Kidney (tissue), 13 donors: ENCODE measurements at regions not wholly inside any gene's neighbourhood (a gene's known extent, or its start where the extent isn't known, plus 50 kb on each side); places are given as distances from the start of the nearest gene placed in this dataset.

Experiments used
- DNase-seq, 5 donors: peaks; one replicate each; pipeline ENCODE4 v3.0.0-alpha.2; 2013 to 2020
- FAIRE-seq: peaks from 2 replicates; lab custom pipeline; 2012; peaks lifted over from hg19 to GRCh38; lab: Jason Lieb, UNC
- H3K27ac ChIP-seq, 2 donors: one replicate each; pipeline ENCODE4 v1.7.0; 2013; ENCODE audit warnings: low read depth in 2 of 2, low read length in 2 of 2, inconsistent platforms in 1 of 2
- H3K27me3 ChIP-seq: one replicate; pipeline ENCODE4 v1.7.1; 2013; ENCODE audit warnings: low read length, inconsistent platforms; ENCODE audit not compliant: control insufficient read depth, insufficient read depth
- H3K36me3 ChIP-seq, 3 donors: one replicate each; pipeline versions ENCODE4 v1.7.0 to v1.7.1; 2013; ENCODE audit warnings: low read length in 3 of 3, control low read depth in 1 of 3, inconsistent platforms in 1 of 3; ENCODE audit not compliant: insufficient read depth in 3 of 3, control insufficient read depth in 2 of 3
- H3K4me1 ChIP-seq, 3 donors: one replicate each; pipeline versions ENCODE4 v1.7.0 to v1.7.1; 2013; ENCODE audit warnings: low read length in 3 of 3, inconsistent platforms in 1 of 3, low read depth in 1 of 3; ENCODE audit not compliant: control insufficient read depth in 2 of 3, insufficient read depth in 2 of 3
- H3K4me3 ChIP-seq, 3 donors: one replicate each; pipeline versions ENCODE4 v1.7.0 to v1.8.1; 2013; ENCODE audit warnings: low read length in 3 of 3, control low read depth in 1 of 3, inconsistent platforms in 1 of 3
- H3K9ac ChIP-seq, 3 donors: one replicate each; pipeline versions ENCODE4 v1.7.0 to v1.7.1; 2013; ENCODE audit warnings: low read length in 3 of 3, control low read depth in 1 of 3, inconsistent platforms in 1 of 3
- H3K9me3 ChIP-seq, 3 donors: one replicate each; pipeline versions ENCODE4 v1.7.0 to v1.7.1; 2013; ENCODE audit warnings: low read length in 3 of 3, control low read depth in 1 of 3, inconsistent platforms in 1 of 3; ENCODE audit not compliant: control insufficient read depth in 2 of 3, insufficient read depth in 1 of 3
- intact Hi-C: fragments of 100-400 bp; cut with DNase I; formaldehyde crosslinking; loops from one replicate; pipeline ENCODE4 v1.11.1; 2022
- TF ChIP-seq, protein P1 (sequence below): IDR thresholded peaks from 3 replicates; pipeline ENCODE4 v1.5.1; 2012; ENCODE audit warnings: mild to moderate bottlenecking, moderate library complexity, borderline replicate concordance; ENCODE audit not compliant: insufficient read depth; ENCODE audit errors: extremely low read depth
- donor health status: control.
- donor health status: control.
- donor health status: control.
- donor health status: control.
- donor health status: control.
- donor health status: DM: yes; HTN: yes; CAD: no.
- donor health status: Normal renal cell carcinoma (clear cell type).

GRCh38 chr22:42324990-42325710 lies 54.7 kb upstream of the TCF20 start:
- TF ChIP-seq, protein P1, sequence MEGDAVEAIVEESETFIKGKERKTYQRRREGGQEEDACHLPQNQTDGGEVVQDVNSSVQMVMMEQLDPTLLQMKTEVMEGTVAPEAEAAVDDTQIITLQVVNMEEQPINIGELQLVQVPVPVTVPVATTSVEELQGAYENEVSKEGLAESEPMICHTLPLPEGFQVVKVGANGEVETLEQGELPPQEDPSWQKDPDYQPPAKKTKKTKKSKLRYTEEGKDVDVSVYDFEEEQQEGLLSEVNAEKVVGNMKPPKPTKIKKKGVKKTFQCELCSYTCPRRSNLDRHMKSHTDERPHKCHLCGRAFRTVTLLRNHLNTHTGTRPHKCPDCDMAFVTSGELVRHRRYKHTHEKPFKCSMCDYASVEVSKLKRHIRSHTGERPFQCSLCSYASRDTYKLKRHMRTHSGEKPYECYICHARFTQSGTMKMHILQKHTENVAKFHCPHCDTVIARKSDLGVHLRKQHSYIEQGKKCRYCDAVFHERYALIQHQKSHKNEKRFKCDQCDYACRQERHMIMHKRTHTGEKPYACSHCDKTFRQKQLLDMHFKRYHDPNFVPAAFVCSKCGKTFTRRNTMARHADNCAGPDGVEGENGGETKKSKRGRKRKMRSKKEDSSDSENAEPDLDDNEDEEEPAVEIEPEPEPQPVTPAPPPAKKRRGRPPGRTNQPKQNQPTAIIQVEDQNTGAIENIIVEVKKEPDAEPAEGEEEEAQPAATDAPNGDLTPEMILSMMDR, result no peak
- H3K36me3 ChIP-seq, result no peaks in the 10 kb centered on the region
- intact Hi-C loops, result no loop called here
- DNase-seq (no peak), FAIRE-seq (no peak)
- H3K4me3 ChIP-seq, result no peak overlapping the region
- no peak overlapping the region for H3K9ac ChIP-seq
- H3K9me3 ChIP-seq, result no peaks in the 10 kb centered on the region
- no peaks in the 10 kb centered on the region for H3K27me3 ChIP-seq
- peaks cover 0 to 3% (median 0%) of the 10 kb centered on the region in 3 donors for H3K4me1 ChIP-seq
- no peak overlapping the region for H3K27ac ChIP-seq

DNA sequence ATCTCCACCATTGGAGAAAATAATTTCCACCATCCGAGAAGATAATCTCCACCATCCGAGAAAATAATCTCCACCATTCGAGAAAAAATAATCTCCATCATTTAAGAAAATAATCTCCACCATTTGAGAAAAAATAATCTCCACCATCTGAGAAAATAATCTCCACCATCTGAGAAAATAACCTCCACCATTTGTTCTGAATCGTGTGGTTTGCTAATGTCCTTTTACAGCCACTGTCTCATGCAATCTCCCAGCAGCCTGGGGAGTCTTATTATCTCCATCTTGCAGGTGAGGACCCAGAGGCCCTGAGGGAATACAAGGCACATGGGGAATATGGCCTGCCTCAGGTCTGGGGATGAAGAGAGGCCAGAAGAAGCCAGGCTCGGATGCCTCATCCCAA lies 54.1 kb upstream of the TCF20 start:
- intact Hi-C loops, result no loop called here
- no peak overlapping the region for H3K27ac ChIP-seq
- H3K27me3 ChIP-seq, result no peaks in the 10 kb centered on the region
- H3K4me1 ChIP-seq, result peaks cover 0 to 3% (median 0%) of the 10 kb centered on the region in 3 donors
- H3K9ac ChIP-seq, result no peak overlapping the region
- FAIRE-seq (no peak), DNase-seq (no peak)
- no peak overlapping the region for H3K4me3 ChIP-seq
- no peaks in the 10 kb centered on the region for H3K9me3 ChIP-seq
- no peaks in the 10 kb centered on the region for H3K36me3 ChIP-seq
- TF ChIP-seq, protein P1, result no peak

- H3K27me3 ChIP-seq, result no peaks in the 10 kb centered on the region
- peaks cover 0 to 3% (median 0%) of the 10 kb centered on the region in 3 donors for H3K4me1 ChIP-seq
- H3K9ac ChIP-seq, result no peak overlapping the region
- H3K36me3 ChIP-seq, result no peaks in the 10 kb centered on the region
- no peak for FAIRE-seq
- no peak overlapping the region for H3K27ac ChIP-seq
- TF ChIP-seq, protein P1, result no peak
- no peak overlapping the region for H3K4me3 ChIP-seq
- DNase-seq, result no peak
- intact Hi-C loops, result no loop called here
- H3K9me3 ChIP-seq, result no peaks in the 10 kb centered on the region
Observed at GRCh38 chr22:42323971-42324370, 53.5 kb upstream of the TCF20 start.
